Activated CD4-positive, alpha-beta T cell treated with anti-CD3 and anti-CD28 coated beads for 24 hours (primary cell): ENCODE measurements at regions not wholly inside any gene's neighbourhood (a gene's known extent, or its start where the extent isn't known, plus 50 kb on each side); places are given as distances from the start of the nearest gene placed in this dataset.

ENCODE experiments used
- DNase-seq, 2 donors: peaks; one replicate each; pipeline ENCODE4 v3.0.0-alpha.2; 2020; ENCODE audit warnings: low read depth in 2 of 2

- no peak for DNase-seq
Observed at GRCh38 chr17:79521225-79521624, 89.6 kb downstream of the RBFOX3 start.

GRCh38 chr17:79520167-79521165, 90.4 kb downstream of the RBFOX3 start:
- no peak for DNase-seq

GRCh38 chr17:79519601-79520000, 91.2 kb downstream of the RBFOX3 start:
- DNase-seq = no peak

GRCh38 chr17:79518585-79519523, 92.0 kb downstream of the RBFOX3 start:
- no peak for DNase-seq

- no peak for DNase-seq
Observed at GRCh38 chr17:79517827-79518584, 92.8 kb downstream of the RBFOX3 start.

- no peak for DNase-seq
Observed at GRCh38 chr17:79515646-79516571, 94.9 kb downstream of the RBFOX3 start.

GRCh38 chr17:79515110-79515509, 95.7 kb downstream of the RBFOX3 start:
- DNase-seq = no peak

- DNase-seq = no peak
Observed at GRCh38 chr17:79513820-79514535, 96.9 kb downstream of the RBFOX3 start.

- no peak for DNase-seq
Observed at GRCh38 chr17:79513206-79513605, 97.6 kb downstream of the RBFOX3 start.

- DNase-seq = no peak
Observed at GRCh38 chr17:79511471-79511870, 99.4 kb downstream of the RBFOX3 start.

- no peak for DNase-seq
Observed at GRCh38 chr17:79510071-79510470, 100.8 kb downstream of the RBFOX3 start.

GRCh38 chr17:79509490-79509889, 101.4 kb downstream of the RBFOX3 start:
- no peak for DNase-seq

- DNase-seq = no peak
Observed at GRCh38 chr17:79509008-79509407, 101.8 kb downstream of the RBFOX3 start.

GRCh38 chr17:79508291-79508716, 102.5 kb downstream of the RBFOX3 start:
- no peak for DNase-seq

GRCh38 chr17:79506955-79507354, 103.9 kb downstream of the RBFOX3 start:
- DNase-seq = no peak

- DNase-seq = no peak
Observed at GRCh38 chr17:79506150-79506870, 104.5 kb downstream of the RBFOX3 start.

GRCh38 chr17:79505199-79505598, 105.7 kb downstream of the RBFOX3 start:
- DNase-seq = no peak

GRCh38 chr17:79504181-79504605, 106.7 kb downstream of the RBFOX3 start:
- no peak for DNase-seq
